ENCODE measurements at regions not wholly inside any gene's neighbourhood (a gene's known extent, or its start where the extent isn't known, plus 50 kb on each side); places are given as distances from the start of the nearest gene placed in this dataset.

DNA sequence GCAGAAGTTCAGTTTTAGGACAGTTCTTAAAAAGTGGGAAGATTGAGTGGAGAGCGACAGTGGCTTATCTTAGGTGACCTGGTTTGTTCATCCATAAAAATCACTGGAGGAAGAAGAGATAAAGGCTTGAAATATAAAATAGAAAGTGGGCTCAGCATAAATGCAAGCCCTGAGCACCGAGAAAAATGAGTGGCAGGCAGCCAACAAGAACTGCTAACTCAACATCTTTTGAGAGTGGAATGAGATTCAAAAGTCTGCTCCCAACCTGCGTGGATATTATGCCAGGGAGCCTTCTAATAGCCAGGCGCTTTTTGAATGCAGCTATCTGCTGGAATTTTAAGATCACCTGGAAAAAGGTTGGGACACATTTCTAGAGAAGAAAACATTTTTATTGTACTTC, 666.5 kb downstream of the FLRT2 start:
- no peak for TF ChIP-seq TAF1 (IDR thresholded peaks at IDR 0.05; ENCODE audit: borderline replicate concordance, insufficient read depth, low read length)
- TF ChIP-seq POLR2AphosphoS5 (IDR thresholded peaks at IDR 0.05; ENCODE audit: low read depth, low read length): no peak
- TF ChIP-seq FOXP2 (optimal IDR thresholded peaks at IDR 0.05; ENCODE audit: borderline replicate concordance, extremely low read depth, extremely low read length, insufficient read depth): no peak
- TF ChIP-seq SIN3A (IDR thresholded peaks at IDR 0.05; ENCODE audit: borderline replicate concordance, insufficient read depth, low read length): no peak
- no peak for TF ChIP-seq REST (IDR thresholded peaks at IDR 0.05; ENCODE audit: insufficient read depth in 1 of 2, low read depth in 2 of 2, low read length in 2 of 2)

GRCh38 chr14:86193756-86194155, 663.8 kb downstream of the FLRT2 start:
- TF ChIP-seq REST (IDR thresholded peaks at IDR 0.05; ENCODE audit: insufficient read depth in 1 of 2, low read depth in 2 of 2, low read length in 2 of 2) (no peak), SIN3A (IDR thresholded peaks at IDR 0.05; ENCODE audit: borderline replicate concordance, insufficient read depth, low read length) (no peak), POLR2AphosphoS5 (IDR thresholded peaks at IDR 0.05; ENCODE audit: low read depth, low read length) (no peak), FOXP2 (optimal IDR thresholded peaks at IDR 0.05; ENCODE audit: borderline replicate concordance, extremely low read depth, extremely low read length, insufficient read depth) (no peak), TAF1 (IDR thresholded peaks at IDR 0.05; ENCODE audit: borderline replicate concordance, insufficient read depth, low read length) (no peak)

DNA sequence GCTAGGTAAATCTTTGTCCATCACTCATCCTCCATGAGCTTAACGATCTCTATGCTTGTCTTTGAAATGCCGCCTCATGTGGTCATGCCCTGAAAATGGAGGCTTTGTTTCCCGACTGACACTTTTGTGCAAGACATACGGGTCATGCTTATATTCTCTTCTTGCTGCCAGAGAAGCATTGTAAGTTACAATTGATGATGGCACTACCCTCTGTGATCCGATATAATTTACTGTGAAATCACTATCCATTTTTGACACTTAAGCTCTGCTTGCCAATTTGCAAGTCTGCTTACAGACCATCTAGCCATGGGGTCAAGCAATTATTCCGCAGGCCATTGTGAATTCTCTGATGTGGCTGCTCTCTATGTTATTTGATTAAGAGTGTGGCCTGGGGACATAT, 650.0 kb downstream of the FLRT2 start:
- TF ChIP-seq REST (IDR thresholded peaks at IDR 0.05; ENCODE audit: insufficient read depth in 1 of 2, low read depth in 2 of 2, low read length in 2 of 2): no peak
- no peak for TF ChIP-seq TAF1 (IDR thresholded peaks at IDR 0.05; ENCODE audit: borderline replicate concordance, insufficient read depth, low read length)
- TF ChIP-seq SIN3A (IDR thresholded peaks at IDR 0.05; ENCODE audit: borderline replicate concordance, insufficient read depth, low read length): no peak
- no peak for TF ChIP-seq FOXP2 (optimal IDR thresholded peaks at IDR 0.05; ENCODE audit: borderline replicate concordance, extremely low read depth, extremely low read length, insufficient read depth)
- TF ChIP-seq POLR2AphosphoS5 (IDR thresholded peaks at IDR 0.05; ENCODE audit: low read depth, low read length): no peak

GRCh38 chr14:86168371-86168770, 638.4 kb downstream of the FLRT2 start:
- no peak for TF ChIP-seq POLR2AphosphoS5 (IDR thresholded peaks at IDR 0.05; ENCODE audit: low read depth, low read length)
- TF ChIP-seq SIN3A (IDR thresholded peaks at IDR 0.05; ENCODE audit: borderline replicate concordance, insufficient read depth, low read length): no peak
- no peak for TF ChIP-seq TAF1 (IDR thresholded peaks at IDR 0.05; ENCODE audit: borderline replicate concordance, insufficient read depth, low read length)
- TF ChIP-seq FOXP2 (optimal IDR thresholded peaks at IDR 0.05; ENCODE audit: borderline replicate concordance, extremely low read depth, extremely low read length, insufficient read depth): no peak
- no peak for TF ChIP-seq REST (IDR thresholded peaks at IDR 0.05; ENCODE audit: insufficient read depth in 1 of 2, low read depth in 2 of 2, low read length in 2 of 2)

DNA sequence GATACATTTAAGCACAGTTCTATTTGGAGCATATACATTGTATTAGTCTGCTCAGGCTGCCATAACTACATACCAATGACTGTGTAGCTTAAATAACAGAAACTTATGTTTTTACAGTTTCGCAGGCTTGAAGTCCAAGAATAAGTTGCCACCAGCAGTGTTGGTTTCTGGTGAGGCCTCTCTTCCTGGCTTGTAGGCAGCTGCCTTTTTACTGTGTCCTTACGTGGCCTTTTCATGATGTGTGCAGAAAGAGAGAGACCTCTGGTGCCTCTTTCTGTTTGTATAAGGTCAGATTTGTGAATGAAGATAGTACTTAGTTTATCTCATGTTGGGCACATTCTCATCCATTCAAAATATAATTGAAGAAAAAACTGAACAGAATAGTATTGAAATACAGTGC, 636.6 kb downstream of the FLRT2 start:
- TF ChIP-seq REST (IDR thresholded peaks at IDR 0.05; ENCODE audit: insufficient read depth in 1 of 2, low read depth in 2 of 2, low read length in 2 of 2) (no peak), TAF1 (IDR thresholded peaks at IDR 0.05; ENCODE audit: borderline replicate concordance, insufficient read depth, low read length) (no peak), POLR2AphosphoS5 (IDR thresholded peaks at IDR 0.05; ENCODE audit: low read depth, low read length) (no peak), SIN3A (IDR thresholded peaks at IDR 0.05; ENCODE audit: borderline replicate concordance, insufficient read depth, low read length) (no peak), FOXP2 (optimal IDR thresholded peaks at IDR 0.05; ENCODE audit: borderline replicate concordance, extremely low read depth, extremely low read length, insufficient read depth) (no peak)

All from PFSK-1 (cell line).